ENCODE measurements at regions not wholly inside any gene's neighbourhood (a gene's known extent, or its start where the extent isn't known, plus 50 kb on each side); places are given as distances from the start of the nearest gene placed in this dataset.

- ChIA-PET POLR2A (no interaction called here), CTCF (interaction anchor here (1.2 to 1.3 kb wide), 2 partner anchors 10 to 247 kb away, joined by 3 read pairs; no protein-coding TSS in a partner anchor)
- TF ChIP-seq CTCF (IDR thresholded peaks at IDR 0.05; ENCODE audit: control extremely low read depth, extremely low read depth, low read depth, missing control alignments): no peak
- no peak for DNase-seq (ENCODE audit: extremely low spot score)
These were observed 185.6 kb downstream of the BMP7 start for GRCh38 chr20:57080796-57081195.

GRCh38 chr20:57082357-57082945 is 184.0 kb downstream of the BMP7 start:
- TF ChIP-seq CTCF (IDR thresholded peaks at IDR 0.05; ENCODE audit: control extremely low read depth, extremely low read depth, low read depth, missing control alignments): no peak
- POLR2A ChIA-PET: no interaction called here
- CTCF ChIA-PET: no interaction called here
- DNase-seq (ENCODE audit: extremely low spot score): no peak

GRCh38 chr20:57083072-57083471 is 183.4 kb downstream of the BMP7 start:
- no peak for TF ChIP-seq CTCF (IDR thresholded peaks at IDR 0.05; ENCODE audit: control extremely low read depth, extremely low read depth, low read depth, missing control alignments)
- CTCF ChIA-PET: no interaction called here
- DNase-seq (ENCODE audit: extremely low spot score): no peak
- POLR2A ChIA-PET: no interaction called here

GRCh38 chr20:57086066-57086465 is 180.4 kb downstream of the BMP7 start:
- CTCF ChIA-PET: interaction anchor here (0.8 to 3.0 kb wide), 3 partner anchors 260 to 263 kb away, joined by 3 to 9 read pairs (median 4); no protein-coding TSS in a partner anchor
- DNase-seq (ENCODE audit: extremely low spot score): no peak
- TF ChIP-seq CTCF (IDR thresholded peaks at IDR 0.05; ENCODE audit: control extremely low read depth, extremely low read depth, low read depth, missing control alignments): no peak
- POLR2A ChIA-PET: no interaction called here

GRCh38 chr20:57087102-57087501 is 179.3 kb downstream of the BMP7 start:
- ChIA-PET CTCF (interaction anchor here (3.0 kb wide), 1 partner anchor 260 kb away, joined by 9 read pairs; no protein-coding TSS in a partner anchor), POLR2A (no interaction called here)
- no peak for TF ChIP-seq CTCF (IDR thresholded peaks at IDR 0.05; ENCODE audit: control extremely low read depth, extremely low read depth, low read depth, missing control alignments)
- no peak for DNase-seq (ENCODE audit: extremely low spot score)

- ChIA-PET CTCF (interaction anchor here (3.0 kb wide), 1 partner anchor 259 kb away, joined by 9 read pairs; no protein-coding TSS in a partner anchor), POLR2A (no interaction called here)
- TF ChIP-seq CTCF (IDR thresholded peaks at IDR 0.05; ENCODE audit: control extremely low read depth, extremely low read depth, low read depth, missing control alignments): no peak
- no peak for DNase-seq (ENCODE audit: extremely low spot score)
These were observed 178.7 kb downstream of the BMP7 start for GRCh38 chr20:57087705-57088104.
